ENCODE measurements at regions not wholly inside any gene's neighbourhood (a gene's known extent, or its start where the extent isn't known, plus 50 kb on each side); places are given as distances from the start of the nearest gene placed in this dataset.

- no peak for TF ChIP-seq CTCF (IDR thresholded peaks at IDR 0.05)
- TF ChIP-seq SIN3A (IDR thresholded peaks at IDR 0.05; ENCODE audit: borderline replicate concordance, insufficient read depth, low read depth, low read length): no peak
- TF ChIP-seq POLR2AphosphoS5 (IDR thresholded peaks at IDR 0.05; ENCODE audit: low read depth, low read length): no peak
- TF ChIP-seq TCF7L2 (IDR thresholded peaks at IDR 0.05; ENCODE audit: low read depth, low read length): no peak
Measured at GRCh38 chr4:23441530-23442069, 448.2 kb downstream of the PPARGC1A start.
